GM12864 (cell line): ENCODE measurements at regions not wholly inside any gene's neighbourhood (a gene's known extent, or its start where the extent isn't known, plus 50 kb on each side); places are given as distances from the start of the nearest gene placed in this dataset.

Source experiments
- DNase-seq: peaks from one replicate; pipeline ENCODE4 v3.0.0-alpha.2; 2011; ENCODE audit warnings: low read depth
- H3K4me3 ChIP-seq: 2 replicates; pipeline ENCODE4 v1.5.1; 2011; ENCODE audit warnings: mild to moderate bottlenecking, low read depth, low read length, control low read depth
- CTCF ChIP-seq: IDR thresholded peaks from 2 replicates; pipeline ENCODE4 v1.5.1; 2011; ENCODE audit warnings: low read depth, mild to moderate bottlenecking, moderate library complexity, low read length, control low read depth, inconsistent platforms; ENCODE audit errors: missing control alignments

GRCh38 chr5:11998397-11998796 lies 94.2 kb upstream of the CTNND2 start:
- no peak for DNase-seq
- H3K4me3 ChIP-seq: no peak overlapping the region
- TF ChIP-seq CTCF: no peak

- no peak for DNase-seq
- H3K4me3 ChIP-seq: no peak overlapping the region
- TF ChIP-seq CTCF: no peak
Measured at GRCh38 chr5:11997942-11998341, 93.7 kb upstream of the CTNND2 start.

GRCh38 chr5:11992518-11992917 lies 88.3 kb upstream of the CTNND2 start:
- no peak overlapping the region for H3K4me3 ChIP-seq
- TF ChIP-seq CTCF: no peak
- no peak for DNase-seq

GRCh38 chr5:11985993-11986392 lies 81.7 kb upstream of the CTNND2 start:
- no peak for DNase-seq
- no peak overlapping the region for H3K4me3 ChIP-seq
- no peak for TF ChIP-seq CTCF

GRCh38 chr5:11984196-11984595 lies 80.0 kb upstream of the CTNND2 start:
- no peak for DNase-seq
- no peak for TF ChIP-seq CTCF
- no peak overlapping the region for H3K4me3 ChIP-seq

- TF ChIP-seq CTCF: no peak
- no peak for DNase-seq
- H3K4me3 ChIP-seq: no peak overlapping the region
Measured at GRCh38 chr5:11981986-11982385, 77.7 kb upstream of the CTNND2 start.

- no peak for TF ChIP-seq CTCF
- no peak overlapping the region for H3K4me3 ChIP-seq
- DNase-seq: no peak
Measured at GRCh38 chr5:11977904-11978303, 73.7 kb upstream of the CTNND2 start.
